ENCODE measurements at regions not wholly inside any gene's neighbourhood (a gene's known extent, or its start where the extent isn't known, plus 50 kb on each side); places are given as distances from the start of the nearest gene placed in this dataset.

GRCh38 chr21:28537371-28538079, 455.2 kb downstream of the LTN1 start:
- ChIA-PET CTCF (no interaction called here), POLR2A (no interaction called here)
- no peak for DNase-seq (ENCODE audit: extremely low spot score)
- TF ChIP-seq LEF1 (IDR thresholded peaks at IDR 0.05; ENCODE audit: borderline replicate concordance) (no peak), FOXA1 (IDR thresholded peaks at IDR 0.05) (no peak), L3MBTL2 (conservative IDR thresholded peaks at IDR 0.05) (no peak), CTBP1 (IDR thresholded peaks at IDR 0.05; ENCODE audit: borderline replicate concordance) (no peak), ARNT (IDR thresholded peaks at IDR 0.05) (no peak), ZNF384 (IDR thresholded peaks at IDR 0.05) (no peak), TARDBP (IDR thresholded peaks at IDR 0.05) (no peak), SP1 (IDR thresholded peaks at IDR 0.05) (no peak), NFRKB (IDR thresholded peaks at IDR 0.05) (no peak), BHLHE40 (IDR thresholded peaks at IDR 0.05; ENCODE audit: borderline replicate concordance) (no peak), ELF4 (IDR thresholded peaks at IDR 0.05) (no peak), FOXM1 (IDR thresholded peaks at IDR 0.05; ENCODE audit: borderline replicate concordance) (no peak), FOXK2 (IDR thresholded peaks at IDR 0.05) (no peak), HDGF (IDR thresholded peaks at IDR 0.05; ENCODE audit: borderline replicate concordance) (no peak), SUZ12 (IDR thresholded peaks at IDR 0.05) (no peak)
- TF ChIP-seq, protein P1, sequence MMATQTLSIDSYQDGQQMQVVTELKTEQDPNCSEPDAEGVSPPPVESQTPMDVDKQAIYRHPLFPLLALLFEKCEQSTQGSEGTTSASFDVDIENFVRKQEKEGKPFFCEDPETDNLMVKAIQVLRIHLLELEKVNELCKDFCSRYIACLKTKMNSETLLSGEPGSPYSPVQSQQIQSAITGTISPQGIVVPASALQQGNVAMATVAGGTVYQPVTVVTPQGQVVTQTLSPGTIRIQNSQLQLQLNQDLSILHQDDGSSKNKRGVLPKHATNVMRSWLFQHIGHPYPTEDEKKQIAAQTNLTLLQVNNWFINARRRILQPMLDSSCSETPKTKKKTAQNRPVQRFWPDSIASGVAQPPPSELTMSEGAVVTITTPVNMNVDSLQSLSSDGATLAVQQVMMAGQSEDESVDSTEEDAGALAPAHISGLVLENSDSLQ (IDR thresholded peaks at IDR 0.05): no peak

GRCh38 chr21:28532446-28532845, 460.2 kb downstream of the LTN1 start:
- ChIA-PET POLR2A (no interaction called here), CTCF (no interaction called here)
- DNase-seq (ENCODE audit: extremely low spot score): no peak
- TF ChIP-seq FOXM1 (IDR thresholded peaks at IDR 0.05; ENCODE audit: borderline replicate concordance): no peak
- no peak for TF ChIP-seq TARDBP (IDR thresholded peaks at IDR 0.05)
- no peak for TF ChIP-seq NFRKB (IDR thresholded peaks at IDR 0.05)
- TF ChIP-seq CTBP1 (IDR thresholded peaks at IDR 0.05; ENCODE audit: borderline replicate concordance): no peak
- TF ChIP-seq SUZ12 (IDR thresholded peaks at IDR 0.05): no peak
- TF ChIP-seq SP1 (IDR thresholded peaks at IDR 0.05): no peak
- no peak for TF ChIP-seq ARNT (IDR thresholded peaks at IDR 0.05)
- TF ChIP-seq LEF1 (IDR thresholded peaks at IDR 0.05; ENCODE audit: borderline replicate concordance): no peak

- ChIA-PET POLR2A (no interaction called here), CTCF (no interaction called here)
- DNase-seq (ENCODE audit: extremely low spot score): no peak
- no peak for TF ChIP-seq NFRKB (IDR thresholded peaks at IDR 0.05)
- no peak for TF ChIP-seq HDGF (IDR thresholded peaks at IDR 0.05; ENCODE audit: borderline replicate concordance)
- TF ChIP-seq, protein P1 (IDR thresholded peaks at IDR 0.05): no peak
- no peak for TF ChIP-seq ZNF384 (IDR thresholded peaks at IDR 0.05)
- no peak for TF ChIP-seq LEF1 (IDR thresholded peaks at IDR 0.05; ENCODE audit: borderline replicate concordance)
- TF ChIP-seq L3MBTL2 (conservative IDR thresholded peaks at IDR 0.05): no peak
- TF ChIP-seq TARDBP (IDR thresholded peaks at IDR 0.05): no peak
- TF ChIP-seq SP1 (IDR thresholded peaks at IDR 0.05): no peak
- TF ChIP-seq CTBP1 (IDR thresholded peaks at IDR 0.05; ENCODE audit: borderline replicate concordance): no peak
Measured at GRCh38 chr21:28523367-28523766, 469.3 kb downstream of the LTN1 start.

DNA sequence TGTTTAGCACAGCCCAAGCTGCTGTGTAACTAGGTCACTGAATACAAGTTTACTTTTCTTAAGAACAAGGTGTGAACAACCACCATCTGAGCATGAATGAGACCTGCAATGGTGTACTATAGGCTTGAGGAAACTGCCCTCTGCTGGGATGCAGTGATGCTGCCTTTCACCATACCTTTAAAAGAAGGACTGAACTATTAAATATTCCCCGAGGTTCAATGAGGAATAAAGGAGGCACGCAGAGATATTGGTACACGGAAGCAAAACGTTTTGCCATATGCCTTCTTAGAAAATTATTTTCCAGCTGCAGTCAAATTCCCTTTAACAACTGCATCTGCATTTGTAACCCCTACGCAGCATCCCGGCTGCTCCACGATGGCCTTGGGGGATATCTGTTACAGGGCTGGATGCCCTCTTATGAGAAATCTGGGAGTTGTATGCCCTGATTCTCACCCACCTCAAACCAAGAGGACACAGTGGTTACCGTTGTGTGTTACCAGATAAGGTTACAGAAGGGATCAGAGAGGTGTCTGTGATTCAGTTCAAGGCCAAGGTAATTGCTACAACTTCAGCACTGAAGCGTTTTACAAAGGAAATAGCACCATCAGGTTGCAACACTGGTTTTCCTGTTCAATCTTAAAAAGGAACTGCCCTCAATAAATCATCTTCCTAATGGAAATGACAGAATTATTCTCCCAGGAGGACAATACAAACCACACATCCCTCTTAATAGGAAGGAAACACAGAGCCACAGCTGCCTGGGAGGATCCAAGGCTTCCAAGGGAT, 470.5 kb downstream of the LTN1 start:
- ChIA-PET CTCF (interaction anchor here (1.3 kb wide), 1 partner anchor 224 kb away, joined by 4 read pairs; no protein-coding TSS in a partner anchor), POLR2A (no interaction called here)
- no peak for DNase-seq (ENCODE audit: extremely low spot score)
- TF ChIP-seq ZNF384 (IDR thresholded peaks at IDR 0.05) (no peak), SUZ12 (IDR thresholded peaks at IDR 0.05) (no peak), FOXK2 (IDR thresholded peaks at IDR 0.05) (no peak), HDGF (IDR thresholded peaks at IDR 0.05; ENCODE audit: borderline replicate concordance) (no peak), LEF1 (IDR thresholded peaks at IDR 0.05; ENCODE audit: borderline replicate concordance) (no peak), TARDBP (IDR thresholded peaks at IDR 0.05) (no peak)

DNA sequence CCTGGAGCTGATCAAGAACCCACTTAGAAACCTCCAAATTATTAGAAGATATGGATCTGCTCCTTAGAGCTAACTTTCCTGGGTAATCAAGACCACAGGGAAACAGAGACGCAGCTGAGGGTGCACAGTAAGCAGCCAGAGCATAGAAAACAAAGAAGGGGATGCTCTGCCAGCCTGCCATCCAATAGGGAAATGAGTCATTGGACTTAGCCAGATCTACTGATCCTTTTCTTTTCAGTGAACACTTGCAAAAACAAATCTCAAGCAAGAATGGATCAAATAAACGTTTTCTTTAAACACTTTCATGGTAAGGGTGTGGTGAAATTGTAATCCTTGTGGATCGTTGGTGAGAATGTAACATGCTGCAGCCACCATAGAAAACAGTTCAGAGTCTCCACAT, 474.0 kb downstream of the LTN1 start:
- ChIA-PET CTCF (no interaction called here), POLR2A (no interaction called here)
- TF ChIP-seq ZNF384 (IDR thresholded peaks at IDR 0.05) (no peak), L3MBTL2 (conservative IDR thresholded peaks at IDR 0.05) (no peak), CTBP1 (IDR thresholded peaks at IDR 0.05; ENCODE audit: borderline replicate concordance) (no peak), ELF4 (IDR thresholded peaks at IDR 0.05) (no peak), ARNT (IDR thresholded peaks at IDR 0.05) (no peak), LEF1 (IDR thresholded peaks at IDR 0.05; ENCODE audit: borderline replicate concordance) (no peak), HDGF (IDR thresholded peaks at IDR 0.05; ENCODE audit: borderline replicate concordance) (no peak), NFRKB (IDR thresholded peaks at IDR 0.05) (no peak), BHLHE40 (IDR thresholded peaks at IDR 0.05; ENCODE audit: borderline replicate concordance) (no peak), FOXK2 (IDR thresholded peaks at IDR 0.05) (no peak), FOXA1 (IDR thresholded peaks at IDR 0.05) (no peak), SP1 (IDR thresholded peaks at IDR 0.05) (no peak), TARDBP (IDR thresholded peaks at IDR 0.05) (no peak), SUZ12 (IDR thresholded peaks at IDR 0.05) (no peak), FOXM1 (IDR thresholded peaks at IDR 0.05; ENCODE audit: borderline replicate concordance) (no peak)
- TF ChIP-seq, protein P1 (IDR thresholded peaks at IDR 0.05): no peak
- DNase-seq (ENCODE audit: extremely low spot score): no peak

Measured in HEK293T (cell line).